AG08395 (cell line): ENCODE measurements at regions not wholly inside any gene's neighbourhood (a gene's known extent, or its start where the extent isn't known, plus 50 kb on each side); places are given as distances from the start of the nearest gene placed in this dataset.
A peak's percentile ranks its signal among the peaks of the same experiment; 100 is the strongest.
"Not testable (repeated sequence)": the region's sequence is repeated elsewhere in the genome, so short reads cannot be mapped to it uniquely, and the experiment has no call there.

ENCODE experiments used
- DNase-seq: peaks from one replicate; pipeline ENCODE4 v3.0.0; 2012; ENCODE audit warnings: mixed read lengths, low spot score

DNA sequence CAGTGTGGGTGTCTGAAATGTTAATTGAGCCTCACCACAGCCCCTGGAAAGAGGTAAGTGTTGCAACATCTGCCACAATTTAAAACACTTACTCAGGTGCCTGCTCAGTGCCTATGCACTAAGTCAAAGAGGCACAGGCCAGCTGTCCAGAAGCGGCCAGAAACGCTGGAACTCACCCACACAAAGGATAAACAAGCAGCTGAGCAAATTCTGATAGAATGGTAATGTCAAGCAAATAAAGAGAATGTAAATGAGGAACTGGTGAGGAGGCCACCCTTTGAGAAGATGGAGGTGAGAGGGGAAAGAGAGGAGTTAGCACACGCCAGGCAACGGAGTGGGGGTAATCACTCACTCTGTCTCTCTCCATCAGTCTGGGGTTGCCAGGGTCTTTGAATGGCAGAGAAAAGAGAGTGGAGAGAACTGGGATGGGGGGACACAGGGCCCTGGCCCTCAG is 67.7 kb upstream of the SERP2 start:
- DNase-seq = no peak

DNA sequence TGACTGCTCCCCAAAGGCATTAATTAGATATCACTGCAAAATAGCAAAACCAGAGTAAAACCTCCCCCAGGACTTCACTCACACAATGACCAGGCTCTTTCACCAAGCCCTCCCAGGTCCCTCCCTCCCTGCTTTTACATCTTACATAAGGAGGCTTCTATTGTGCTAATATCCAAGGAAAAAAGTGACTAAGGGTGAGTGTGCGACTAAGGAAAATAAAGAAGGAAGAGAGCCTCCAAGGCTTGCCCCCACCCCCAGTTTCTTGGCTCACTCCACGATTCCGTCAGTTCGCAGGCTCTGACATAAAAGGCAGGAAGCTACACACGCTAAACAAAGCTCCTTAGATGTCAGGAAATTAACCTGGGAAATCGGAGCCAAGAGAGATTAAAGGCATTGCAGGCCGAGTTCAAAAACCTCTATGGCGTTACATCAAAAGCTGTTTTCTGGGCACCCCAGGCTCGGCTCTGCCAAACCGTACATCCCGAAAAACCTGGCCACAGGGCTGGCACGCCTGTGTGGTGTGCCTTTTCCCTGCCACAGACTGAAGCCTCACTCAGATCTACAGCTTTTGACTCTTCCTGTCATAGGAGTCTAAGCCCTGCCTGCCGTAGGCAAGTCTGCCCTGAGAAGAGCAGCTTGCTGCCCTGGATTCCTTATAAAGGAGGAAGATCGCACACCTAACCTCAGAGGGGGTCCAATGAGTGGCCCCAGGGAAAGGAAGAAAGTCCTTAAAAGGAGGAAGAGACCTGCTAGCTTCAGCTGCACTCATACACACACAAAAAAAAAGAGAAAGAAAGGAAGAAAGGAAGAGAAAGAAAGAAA is 67.0 kb upstream of the SERP2 start:
- DNase-seq = peak; percentile 77

DNA sequence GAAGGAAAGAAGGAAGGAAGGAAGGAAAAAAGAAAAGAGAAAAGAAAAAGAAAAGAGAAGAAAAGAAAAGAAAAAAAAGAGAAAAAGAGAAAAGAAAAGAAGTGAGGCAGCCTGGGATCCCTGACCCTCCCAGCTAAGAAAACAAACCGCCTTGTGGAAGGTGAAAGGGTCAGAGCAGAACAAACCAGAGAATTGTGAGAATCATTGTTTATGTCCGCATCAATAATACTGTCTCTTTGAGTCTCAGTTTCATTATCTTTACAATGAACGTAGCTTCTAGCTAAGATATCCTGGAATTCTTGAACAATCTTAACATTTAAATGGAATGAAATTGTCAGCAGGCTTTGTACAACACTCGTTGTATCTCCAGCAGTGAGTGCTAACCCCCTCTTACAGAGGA is 66.4 kb upstream of the SERP2 start:
- DNase-seq = no peak

DNA sequence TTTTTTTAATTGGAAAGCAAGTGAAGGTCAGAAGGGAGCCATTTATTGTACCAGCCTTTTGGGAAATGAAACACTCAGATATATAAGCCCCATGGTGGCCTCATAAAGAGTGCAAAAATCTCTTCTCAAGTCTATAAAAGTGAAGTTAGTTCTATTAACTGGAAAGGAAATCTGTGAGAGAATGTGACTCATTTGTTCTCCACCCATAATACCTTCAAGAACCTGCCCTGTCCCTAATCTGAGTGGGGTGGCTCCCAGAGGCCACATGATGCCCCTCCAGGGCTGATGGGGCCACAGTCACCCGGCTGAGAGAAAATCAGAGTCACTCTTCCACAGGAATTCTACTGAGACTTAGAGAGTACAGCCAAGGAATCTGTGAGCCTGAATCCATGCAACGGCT is 65.8 kb upstream of the SERP2 start:
- no peak for DNase-seq

DNA sequence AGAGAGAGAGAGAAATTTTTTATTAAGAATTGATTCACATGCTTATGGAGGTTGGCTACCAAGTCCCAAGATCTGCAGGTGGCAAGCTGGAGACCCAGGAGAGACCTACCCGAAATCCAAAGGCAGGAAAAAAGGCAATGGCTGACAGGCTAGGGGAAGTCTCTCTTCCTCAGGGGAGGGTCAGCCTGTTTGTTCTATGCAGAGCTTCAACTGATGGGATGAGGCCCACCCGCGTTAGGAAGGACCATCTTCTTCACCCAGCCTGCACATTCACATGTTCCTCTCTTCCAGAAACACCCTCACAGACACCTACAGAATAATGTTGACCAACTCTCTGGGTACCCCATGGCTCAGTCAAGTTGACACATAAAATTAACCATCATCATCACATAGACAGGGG is 65.3 kb upstream of the SERP2 start:
- DNase-seq = no peak

DNA sequence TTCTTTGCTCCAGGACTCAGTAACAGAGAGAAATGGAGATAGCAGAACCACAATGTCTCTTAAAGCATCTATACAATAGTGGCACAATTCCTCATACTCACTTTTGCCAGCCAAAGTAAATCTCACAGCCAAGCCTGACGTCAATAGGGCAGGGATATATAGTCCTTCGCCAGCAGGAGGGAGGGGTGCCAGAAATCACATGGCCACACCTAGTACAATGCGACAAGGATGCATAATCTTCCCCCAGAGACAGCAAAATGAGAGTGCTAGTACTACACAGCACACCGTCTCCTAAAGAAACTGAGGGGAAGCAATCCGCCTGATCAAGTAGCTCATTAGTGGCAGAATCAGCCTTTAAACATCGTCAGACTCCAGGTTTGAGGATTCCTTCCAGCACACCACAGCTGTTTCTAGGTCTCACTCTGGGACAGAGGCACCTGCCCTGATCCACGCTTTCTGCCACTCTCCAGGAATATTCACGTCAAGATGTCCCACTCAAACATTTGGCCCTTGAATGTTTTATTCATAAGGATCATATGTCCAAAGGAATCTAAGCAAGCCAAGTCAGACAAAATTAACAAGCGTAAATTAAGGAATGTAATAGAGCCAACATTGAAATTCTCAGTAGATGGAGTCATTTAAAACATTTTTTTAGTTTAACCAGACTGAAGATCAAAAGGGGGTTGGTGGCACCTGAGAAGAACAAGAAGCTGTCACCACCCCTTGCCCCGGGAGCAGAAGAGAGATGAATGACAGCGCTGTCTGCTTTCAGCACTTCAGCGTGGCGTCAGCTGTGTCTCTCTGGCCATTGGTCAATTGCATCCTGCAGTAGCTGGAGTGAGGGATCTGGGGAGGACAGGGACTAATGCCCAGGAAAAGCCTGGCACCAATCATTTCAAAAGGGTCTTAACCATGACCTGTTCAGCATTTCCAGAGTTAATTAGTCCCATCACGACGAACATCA is 63.5 kb upstream of the SERP2 start:
- DNase-seq = no peak

DNA sequence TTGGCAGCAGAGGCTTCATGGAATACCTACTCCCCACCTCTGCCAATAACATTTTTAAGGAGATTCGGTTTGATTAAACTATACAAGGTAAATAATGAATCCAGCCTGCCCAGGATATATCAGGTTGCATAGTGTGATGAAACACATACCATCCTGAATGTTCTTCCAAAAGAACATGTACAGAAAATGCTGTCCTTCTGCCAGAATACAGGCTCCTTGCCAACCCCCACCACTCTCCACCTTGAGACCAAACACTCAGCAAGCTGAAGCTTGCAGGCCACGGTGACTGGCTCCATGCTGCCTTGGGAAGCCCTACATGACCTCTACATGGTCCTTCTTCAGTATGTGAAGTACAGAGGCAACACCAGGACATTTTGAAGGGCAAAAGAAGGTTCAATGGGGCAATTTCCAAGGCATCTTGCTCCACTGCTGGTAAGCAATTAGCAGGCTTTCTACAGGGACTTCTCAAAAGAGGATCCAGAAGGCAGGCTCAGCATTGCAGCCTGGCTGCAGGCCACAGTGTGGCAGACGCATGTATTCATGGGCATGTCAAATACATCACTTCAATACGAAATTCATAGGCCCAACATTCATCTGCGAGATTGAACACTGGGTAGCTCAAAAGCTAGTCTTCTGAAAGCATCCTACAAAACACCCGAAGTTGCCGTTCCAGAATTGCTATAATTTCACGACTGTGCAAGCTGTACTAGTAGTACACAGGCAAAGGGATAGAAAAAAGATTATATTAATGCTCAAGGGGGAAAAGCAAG is 62.4 kb upstream of the SERP2 start:
- DNase-seq = no peak

DNA sequence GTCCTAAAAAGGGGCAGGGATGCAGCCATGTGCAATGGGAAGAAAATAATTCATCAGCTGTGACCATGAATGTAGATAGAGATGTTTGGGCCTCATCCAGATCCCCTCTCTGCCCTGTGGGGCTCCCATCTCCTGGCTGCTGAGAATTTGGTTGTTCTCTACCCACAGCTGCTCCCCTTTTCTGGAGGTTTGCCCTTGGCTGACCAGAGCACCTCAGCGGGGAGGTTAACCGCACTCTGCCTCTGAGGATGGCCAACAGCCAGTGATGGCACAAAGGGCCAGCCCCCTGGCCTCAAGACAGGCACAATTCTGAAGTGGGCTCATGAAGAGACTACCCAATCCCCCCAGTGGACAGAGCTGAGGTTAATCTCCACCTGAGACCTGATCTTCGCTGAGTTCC is 61.5 kb upstream of the SERP2 start:
- no peak for DNase-seq

DNA sequence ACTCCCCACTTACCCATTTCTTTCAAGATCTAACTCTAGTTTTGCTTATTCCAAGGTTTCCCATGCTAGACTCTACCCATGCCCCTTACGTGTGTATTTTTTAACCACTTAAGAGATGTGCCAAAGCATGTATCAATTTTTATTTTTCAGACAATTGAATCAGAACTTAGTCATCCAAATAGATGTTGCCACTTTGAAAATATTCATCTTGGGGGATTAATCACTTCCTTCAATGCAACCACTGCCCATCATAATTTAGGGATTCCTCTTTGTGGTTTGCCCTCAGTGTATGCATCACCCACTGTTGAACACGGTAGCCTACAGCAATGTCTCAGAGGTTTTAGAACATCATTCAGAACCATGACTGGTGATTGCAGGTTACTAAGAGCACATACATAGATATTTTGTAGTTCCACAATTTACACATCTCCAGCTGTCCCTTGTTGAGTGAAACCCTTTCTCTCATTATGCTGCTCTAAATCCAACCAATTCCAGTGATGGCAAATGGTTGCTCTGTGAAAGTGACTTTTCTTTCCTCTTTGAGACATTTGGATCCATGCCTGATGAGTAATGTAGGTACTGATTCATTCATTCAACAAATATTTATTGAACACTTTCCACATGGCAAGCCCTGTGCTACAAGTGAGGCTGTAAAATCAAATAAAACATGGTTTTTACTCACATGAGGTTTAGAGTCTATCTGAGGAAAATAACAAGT is 60.6 kb upstream of the SERP2 start:
- peak; percentile 56 for DNase-seq

DNA sequence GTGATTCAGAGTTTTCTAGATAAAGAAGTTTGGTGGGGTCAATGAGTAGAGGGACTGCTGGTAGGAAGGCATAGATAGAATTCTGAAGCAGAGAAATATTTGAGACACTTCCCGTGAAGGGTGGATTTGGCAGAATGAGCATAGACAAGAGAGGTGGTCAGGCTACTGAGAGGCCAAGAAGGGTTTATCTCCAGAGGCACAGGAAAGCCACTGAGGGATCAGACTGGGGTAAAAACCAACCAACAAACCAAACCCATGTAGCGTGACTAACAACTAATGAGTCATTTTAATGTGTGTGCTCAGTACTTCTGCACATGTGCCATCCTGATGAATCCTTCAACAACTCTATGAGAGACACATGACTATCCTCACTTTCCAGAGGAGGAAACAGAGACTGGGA is 60.0 kb upstream of the SERP2 start:
- DNase-seq = peak; percentile 68

DNA sequence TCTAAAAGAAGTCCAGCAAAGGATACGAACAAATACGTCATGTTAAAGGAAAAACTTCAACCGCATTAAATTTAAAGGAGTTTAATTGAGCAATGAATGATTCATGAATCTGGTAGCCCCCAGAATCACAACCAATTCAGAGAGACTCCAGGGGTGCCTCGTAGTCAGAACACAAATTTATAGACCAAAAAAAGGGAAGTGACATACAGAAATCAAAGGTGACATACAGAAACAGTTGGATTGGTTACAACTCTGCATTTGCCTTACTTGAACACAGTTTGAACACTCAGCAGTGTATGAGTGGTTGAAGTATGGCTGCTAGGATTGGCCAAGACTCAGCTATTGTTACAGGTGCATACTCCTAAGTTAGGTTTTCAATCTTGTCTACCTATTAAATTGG is 59.5 kb upstream of the SERP2 start:
- not testable (repeated sequence) for DNase-seq

DNA sequence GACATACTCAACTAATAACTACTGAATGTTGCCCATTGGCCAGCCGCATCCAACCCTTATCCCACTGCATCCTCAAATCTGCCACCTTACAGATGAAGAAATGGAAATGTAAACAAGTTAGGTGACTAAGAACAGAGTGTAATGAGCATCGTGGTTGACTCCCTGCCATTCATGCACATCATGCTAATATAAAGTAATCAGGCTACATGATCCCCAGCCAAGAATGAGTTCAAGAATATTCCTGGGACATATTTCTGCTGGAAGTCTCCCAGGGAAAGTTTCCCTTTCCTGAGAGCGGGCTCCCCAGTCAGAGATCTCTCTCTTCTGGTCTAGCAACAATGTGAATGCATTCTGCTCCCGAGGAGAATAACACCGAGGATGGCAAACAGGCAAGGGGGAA is 55.9 kb upstream of the SERP2 start:
- DNase-seq = peak; percentile 44

DNA sequence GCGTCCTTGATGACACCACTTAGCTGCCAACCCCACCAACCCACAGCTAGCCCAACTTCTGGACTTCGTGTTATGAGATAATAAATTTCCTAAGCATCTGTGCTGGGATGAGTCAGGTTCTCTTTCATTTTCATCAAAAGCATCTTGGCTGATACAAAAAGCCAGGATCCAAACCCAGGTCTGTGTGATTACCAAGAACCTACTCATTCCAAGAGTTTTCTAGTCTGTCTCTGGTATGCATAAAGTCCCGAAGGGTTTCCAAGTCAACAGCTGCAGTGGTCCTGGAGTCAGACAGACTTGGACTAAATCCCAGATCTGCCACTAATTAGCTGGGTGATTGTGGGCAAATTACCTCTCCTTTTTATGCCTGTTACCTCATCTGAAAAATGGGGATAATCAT is 55.5 kb upstream of the SERP2 start:
- DNase-seq = peak; percentile 42

DNA sequence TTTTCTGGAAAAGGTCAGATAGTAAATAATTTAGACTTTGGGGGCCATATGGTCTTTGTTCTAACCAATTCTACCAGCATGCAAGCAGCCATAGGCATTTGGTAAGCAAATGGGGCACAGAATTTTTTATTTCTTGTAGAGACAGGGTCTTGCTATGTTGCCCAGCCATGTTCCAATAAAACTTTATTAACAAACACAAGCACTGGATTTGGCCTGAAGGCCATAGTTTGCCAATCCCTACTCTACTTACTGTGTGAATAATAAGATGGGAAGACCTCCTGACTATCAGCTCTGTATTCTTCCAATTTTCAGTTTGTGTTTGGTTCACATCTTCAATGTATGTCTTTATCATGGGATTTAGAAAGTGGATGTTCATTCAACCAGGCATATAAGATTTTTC is 53.0 kb upstream of the SERP2 start:
- DNase-seq = no peak

DNA sequence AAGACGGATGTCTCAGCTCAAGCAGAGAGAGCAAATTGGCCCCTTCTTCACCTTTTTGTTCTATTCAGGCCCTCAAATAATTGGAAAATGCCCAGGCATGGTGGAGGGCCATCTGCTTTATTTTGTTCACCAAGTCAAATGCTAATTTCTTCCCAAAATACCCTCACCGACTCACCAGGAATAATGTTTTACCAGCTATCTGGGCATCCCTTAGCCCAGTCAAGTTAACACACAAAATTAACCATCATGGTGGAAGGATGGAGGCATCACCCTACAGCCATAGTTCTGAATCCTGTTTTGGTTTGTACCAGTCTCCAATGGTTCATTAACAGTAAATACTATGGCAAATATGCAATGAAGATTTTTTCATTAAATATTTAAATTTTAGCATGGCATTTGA is 51.7 kb upstream of the SERP2 start:
- DNase-seq = no peak

DNA sequence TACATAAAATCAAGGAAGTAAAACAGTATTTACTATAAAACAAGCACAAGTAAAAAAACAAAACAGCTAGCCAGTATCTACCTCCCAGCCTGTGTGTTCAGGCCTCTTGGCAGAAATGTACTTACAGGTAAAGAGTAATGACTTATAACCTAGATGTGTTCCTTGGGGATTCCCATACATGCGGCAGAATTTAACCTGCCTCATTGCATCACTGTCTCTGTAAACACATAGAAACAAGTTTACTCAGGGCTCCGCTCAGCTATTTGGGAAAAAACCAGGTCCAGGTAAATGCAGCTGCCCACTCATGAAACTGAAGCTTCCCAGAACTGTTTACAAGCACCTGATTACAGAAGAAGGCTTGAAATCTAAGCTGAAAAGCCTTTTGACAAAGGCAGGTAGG is 50.7 kb upstream of the SERP2 start:
- no peak for DNase-seq

DNA sequence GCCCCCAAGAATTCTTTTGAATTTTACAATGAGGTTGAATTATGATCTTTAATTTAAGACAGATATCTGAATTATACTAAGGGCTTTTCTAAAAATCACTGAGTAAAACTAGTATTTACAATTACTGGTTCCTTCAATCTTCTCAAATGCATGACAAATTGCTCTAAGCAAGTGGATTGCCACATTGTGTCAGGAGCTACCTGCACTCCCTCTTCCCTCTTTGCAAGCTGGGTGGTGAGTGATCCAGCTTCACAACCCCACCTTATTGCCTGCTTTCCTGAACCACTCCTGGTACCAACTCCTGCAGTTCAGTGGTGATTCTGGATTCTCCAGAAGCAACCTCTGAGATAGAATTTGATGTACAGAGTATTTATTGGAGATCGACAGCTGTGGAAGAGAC is 49.9 kb upstream of the SERP2 start:
- no peak for DNase-seq
